Sigmoid colon (tissue), 6 donors: ENCODE measurements at regions not wholly inside any gene's neighbourhood (a gene's known extent, or its start where the extent isn't known, plus 50 kb on each side); places are given as distances from the start of the nearest gene placed in this dataset.

Source experiments
- DNase-seq: peaks from one replicate; pipeline ENCODE4 v3.0.0-alpha.2; 2019
- H3K27ac ChIP-seq, 4 donors: fragments of 200-600 bp; sonication (generic); one replicate each; pipeline ENCODE4 v1.5.1; 2016 to 2019; ENCODE audit warnings: mild to moderate bottlenecking in 1 of 4
- H3K27me3 ChIP-seq, 3 donors: fragments of 200-600 bp; sonication (generic); one replicate each; pipeline ENCODE4 v1.5.1; 2019; ENCODE audit warnings: mild to moderate bottlenecking in 1 of 3
- H3K36me3 ChIP-seq, 4 donors: fragments of 200-600 bp; sonication (generic); one replicate each; pipeline ENCODE4 v1.5.1; 2016 to 2019
- H3K4me1 ChIP-seq, 4 donors: fragments of 200-600 bp; sonication (generic); one replicate each; pipeline ENCODE4 v1.5.1; 2017 to 2019
- H3K4me3 ChIP-seq, 4 donors: fragments of 200-600 bp; sonication (generic); one replicate each; pipeline ENCODE4 v1.5.1; 2017 to 2019; ENCODE audit warnings: mild to moderate bottlenecking in 2 of 4, moderate library complexity in 1 of 4
- H3K9me3 ChIP-seq, 4 donors: fragments of 200-600 bp in 3 of 4; sonication (generic) in 3 of 4; one replicate each; pipeline versions ENCODE4 v1.5.1 to v1.6.1; 2013 to 2019
- CTCF ChIP-seq, 4 experiments: fragments of 450-650 bp in 3 of 4; fragments of 200-600 bp in 1 of 4; IDR thresholded peaks; one replicate each; pipeline ENCODE4 v1.5.1; 2016 to 2019; ENCODE audit warnings: antibody characterized with exemption in 4 of 4, mild to moderate bottlenecking in 3 of 4, moderate library complexity in 2 of 4
- EP300 ChIP-seq, 4 donors: sonication (generic); formaldehyde crosslinking; IDR thresholded peaks; one replicate each; pipeline ENCODE4 v1.6.1; 2017; ENCODE audit warnings: antibody characterized with exemption in 4 of 4
- POLR2A ChIP-seq, 2 donors: fragments of 450-650 bp; IDR thresholded peaks; one replicate each; pipeline ENCODE4 v1.6.1; 2016; ENCODE audit warnings: antibody characterized with exemption in 2 of 2, mild to moderate bottlenecking in 2 of 2, moderate library complexity in 2 of 2
- POLR2AphosphoS5 ChIP-seq, 4 donors: sonication (generic); formaldehyde crosslinking; IDR thresholded peaks; one replicate each; pipeline ENCODE4 v1.6.1; 2017; ENCODE audit warnings: antibody characterized with exemption in 4 of 4
- WGBS, 2 donors: extraction: QIAGEN DNeasy Blood & Tissue Kit; methylation state at CpG; one replicate each; pipeline ENCODE4 v1.1.7; 2013; 5-methylcytosine and 5-hydroxymethylcytosine counted together
- intact Hi-C: fragments of 100-400 bp; cut with DNase I; formaldehyde crosslinking; loops from one replicate; pipeline ENCODE4 v1.15.1; 2023
- donor health status: healthy with polysubstance abuse.
- donor health status: healthy.

- TF ChIP-seq EP300 (IDR thresholded peaks at IDR 0.05) (no peak), POLR2A (IDR thresholded peaks at IDR 0.05) (no peak)
Measured at GRCh38 chr2:128494307-128494639, 175.6 kb upstream of the HS6ST1 start.

GRCh38 chr2:128494640-128495321 lies 176.1 kb upstream of the HS6ST1 start:
- Histone ChIP-seq H3K36me3 (no peaks in the 10 kb centered on the region), H3K4me3 (no peak overlapping the region), H3K9me3 (peaks cover 0 to 2% (median 0%) of the 10 kb centered on the region in 4 donors), H3K4me1 (no peaks in the 10 kb centered on the region), H3K27me3 (peaks cover 3 to 6% (median 5%) of the 10 kb centered on the region in 3 donors), H3K27ac (no peak overlapping the region)
- WGBS, 2 donors: 49 to 73% methylated on average over 13 of the region's 13 CpGs
- DNase-seq: no peak
- no peak for TF ChIP-seq EP300 (IDR thresholded peaks at IDR 0.05)
- TF ChIP-seq CTCF (IDR thresholded peaks at IDR 0.05): no peak
- no peak for TF ChIP-seq POLR2A (IDR thresholded peaks at IDR 0.05)
- TF ChIP-seq POLR2AphosphoS5 (IDR thresholded peaks at IDR 0.05): no peak
- intact Hi-C loops: no loop called here

More at GRCh38 chr2:128494307-128494639, 175.6 kb upstream of the HS6ST1 start:
- peaks cover 0 to 2% (median 0%) of the 10 kb centered on the region in 4 donors for H3K9me3 ChIP-seq
- WGBS, 2 donors: 76 to 81% methylated on average over 8 of the region's 8 CpGs
- H3K27ac ChIP-seq: no peak overlapping the region
- H3K4me3 ChIP-seq: no peak overlapping the region
- H3K36me3 ChIP-seq: no peaks in the 10 kb centered on the region
- intact Hi-C loops: no loop called here
- peaks cover 3 to 6% (median 5%) of the 10 kb centered on the region in 3 donors for H3K27me3 ChIP-seq
- no peak for DNase-seq
- no peaks in the 10 kb centered on the region for H3K4me1 ChIP-seq

- H3K4me3 ChIP-seq: no peak overlapping the region
- no peaks in the 10 kb centered on the region for H3K36me3 ChIP-seq
- H3K27ac ChIP-seq: no peak overlapping the region
- WGBS, 2 donors: 89 to 91% methylated on average over 4 of the region's 4 CpGs
- H3K9me3 ChIP-seq: peaks cover 0 to 2% (median 0%) of the 10 kb centered on the region in 4 donors
- no peak for DNase-seq
- no peaks in the 10 kb centered on the region for H3K4me1 ChIP-seq
- H3K27me3 ChIP-seq: peaks cover 3 to 6% (median 5%) of the 10 kb centered on the region in 3 donors
- TF ChIP-seq POLR2AphosphoS5 (IDR thresholded peaks at IDR 0.05) (no peak), CTCF (IDR thresholded peaks at IDR 0.05) (no peak), EP300 (IDR thresholded peaks at IDR 0.05) (no peak), POLR2A (IDR thresholded peaks at IDR 0.05) (no peak)
- intact Hi-C loops: no loop called here
Measured at GRCh38 chr2:128495996-128496547, 177.4 kb upstream of the HS6ST1 start.

GRCh38 chr2:128496700-128497099 lies 178.0 kb upstream of the HS6ST1 start:
- no peak for DNase-seq
- Histone ChIP-seq H3K27ac (no peak overlapping the region), H3K27me3 (peaks cover 3 to 6% (median 5%) of the 10 kb centered on the region in 3 donors), H3K9me3 (peaks cover 0 to 2% (median 0%) of the 10 kb centered on the region in 4 donors), H3K36me3 (no peaks in the 10 kb centered on the region), H3K4me1 (no peaks in the 10 kb centered on the region), H3K4me3 (no peak overlapping the region)
- TF ChIP-seq POLR2AphosphoS5 (IDR thresholded peaks at IDR 0.05) (no peak), CTCF (IDR thresholded peaks at IDR 0.05) (no peak), POLR2A (IDR thresholded peaks at IDR 0.05) (no peak), EP300 (IDR thresholded peaks at IDR 0.05) (no peak)
- intact Hi-C loops: no loop called here
- WGBS, 2 donors: 71 to 80% methylated on average over 2 of the region's 2 CpGs

GRCh38 chr2:128497461-128497860 lies 178.8 kb upstream of the HS6ST1 start:
- H3K27ac ChIP-seq: no peak overlapping the region
- peaks cover 3 to 6% (median 5%) of the 10 kb centered on the region in 3 donors for H3K27me3 ChIP-seq
- H3K4me3 ChIP-seq: no peak overlapping the region
- intact Hi-C loops: no loop called here
- 90 to 98% methylated on average over 5 of the region's 5 CpGs for WGBS, 2 donors
- DNase-seq: no peak
- TF ChIP-seq POLR2A (IDR thresholded peaks at IDR 0.05) (no peak), EP300 (IDR thresholded peaks at IDR 0.05) (no peak), POLR2AphosphoS5 (IDR thresholded peaks at IDR 0.05) (no peak), CTCF (IDR thresholded peaks at IDR 0.05) (no peak)
- no peaks in the 10 kb centered on the region for H3K4me1 ChIP-seq
- H3K36me3 ChIP-seq: no peaks in the 10 kb centered on the region
- H3K9me3 ChIP-seq: peaks cover 0 to under 1% (median 0%) of the 10 kb centered on the region in 4 donors
